Left ventricle myocardium superior (tissue), 1 donor: ENCODE measurements at regions not wholly inside any gene's neighbourhood (a gene's known extent, or its start where the extent isn't known, plus 50 kb on each side); places are given as distances from the start of the nearest gene placed in this dataset.
"Not testable (repeated sequence)": the region's sequence is repeated elsewhere in the genome, so short reads cannot be mapped to it uniquely, and the experiment has no call there.

Experiments
- ATAC-seq: fragments of 200-7000 bp; cut with Tn5 transposase; one replicate; pipeline ENCODE4 v1.9.1; 2020; ENCODE audit warnings: mild to moderate bottlenecking, moderate library complexity
- DNase-seq: peaks from one replicate; pipeline ENCODE4 v3.0.0-alpha.2; 2020
- intact Hi-C: fragments of 100-400 bp; cut with micrococcal nuclease; formaldehyde crosslinking; loops from one replicate; pipeline ENCODE4 v1.11.0; 2022
- donor health status: DM: no; HTN: yes; CAD: no; lungs with severe emphysema.

DNA sequence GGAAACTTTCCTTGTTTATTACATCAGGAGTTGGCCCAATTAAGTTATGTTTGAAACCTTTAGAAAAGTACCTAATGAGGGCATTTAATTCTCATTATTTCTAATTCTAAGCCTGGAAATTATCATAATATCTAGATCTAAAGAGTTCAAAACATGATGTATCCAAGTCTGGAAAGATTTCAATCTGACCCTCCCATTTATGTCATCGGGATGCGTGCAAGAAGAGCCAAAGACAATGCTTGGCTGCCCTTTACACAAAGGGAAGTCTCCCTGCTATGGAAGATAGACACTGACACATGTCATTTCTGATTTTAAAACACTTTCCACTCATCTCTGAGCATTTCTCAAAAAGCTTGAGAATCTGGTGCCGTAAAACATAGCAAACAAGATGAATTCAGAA is 222.4 kb downstream of the ANTXR2 start:
- no peak for DNase-seq
- intact Hi-C loops = no loop called here
- ATAC-seq = no peak

DNA sequence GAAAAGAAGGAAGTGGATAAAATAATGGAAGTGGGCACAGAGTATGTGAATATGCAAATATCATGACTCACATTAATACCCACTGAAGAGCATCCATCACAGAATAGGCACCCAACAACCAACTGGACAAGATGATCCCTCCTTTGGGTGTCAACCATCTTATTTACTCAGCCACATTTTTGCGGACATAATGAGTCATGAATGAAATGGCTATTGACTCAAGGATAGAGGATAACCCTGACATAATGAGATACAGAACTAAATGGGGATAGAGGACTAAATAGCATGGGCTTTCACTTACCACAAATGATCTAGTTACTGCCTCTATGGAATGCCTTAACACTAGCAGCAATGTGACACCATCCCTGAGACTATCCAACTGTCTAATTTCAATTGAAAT is 224.7 kb downstream of the ANTXR2 start:
- DNase-seq (no peak), ATAC-seq (no peak)
- intact Hi-C loops = no loop called here

GRCh38 chr4:79847411-79847810 is 225.6 kb downstream of the ANTXR2 start:
- intact Hi-C loops = no loop called here
- DNase-seq = no peak
- no peak for ATAC-seq

DNA sequence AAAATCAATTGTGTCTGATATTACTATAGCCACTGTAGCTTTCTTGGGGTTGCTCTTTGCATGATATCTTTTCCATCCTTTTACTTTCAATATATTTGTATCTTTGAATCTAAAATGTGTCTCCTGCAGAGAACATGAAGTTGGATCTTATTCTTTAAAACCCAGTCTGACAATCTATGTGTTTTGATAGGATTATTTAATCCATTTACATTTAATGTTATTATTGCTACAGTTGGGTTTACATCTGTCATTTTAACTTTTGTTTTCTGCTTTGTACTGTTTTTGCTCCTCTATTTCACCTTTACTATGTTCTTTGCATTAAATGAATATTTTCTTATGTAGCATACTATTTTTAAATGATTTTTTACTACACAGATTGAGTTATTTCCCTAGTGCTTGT is 230.9 kb downstream of the ANTXR2 start:
- DNase-seq (no peak), ATAC-seq (no peak)
- intact Hi-C loops = no loop called here

DNA sequence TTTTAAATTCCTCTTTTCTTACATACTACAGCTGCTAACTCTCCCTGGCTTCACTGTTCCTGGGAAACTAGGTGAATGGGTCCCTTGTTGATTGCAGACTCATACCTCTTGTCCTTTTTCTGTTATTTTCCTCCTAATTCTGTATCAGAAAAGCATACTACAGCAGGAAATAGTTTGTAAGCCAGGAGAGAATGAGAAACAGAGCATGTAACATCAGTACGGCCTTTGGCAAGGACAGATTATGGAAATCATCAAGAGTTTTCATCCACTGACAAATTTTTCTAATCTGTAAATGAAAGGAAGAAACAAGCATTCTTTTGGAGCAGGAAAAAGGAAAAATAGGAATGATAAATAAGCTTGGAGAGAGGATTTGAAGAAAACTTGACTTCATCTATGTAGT is 239.2 kb downstream of the ANTXR2 start:
- ATAC-seq = no peak
- intact Hi-C loops = no loop called here
- no peak for DNase-seq

DNA sequence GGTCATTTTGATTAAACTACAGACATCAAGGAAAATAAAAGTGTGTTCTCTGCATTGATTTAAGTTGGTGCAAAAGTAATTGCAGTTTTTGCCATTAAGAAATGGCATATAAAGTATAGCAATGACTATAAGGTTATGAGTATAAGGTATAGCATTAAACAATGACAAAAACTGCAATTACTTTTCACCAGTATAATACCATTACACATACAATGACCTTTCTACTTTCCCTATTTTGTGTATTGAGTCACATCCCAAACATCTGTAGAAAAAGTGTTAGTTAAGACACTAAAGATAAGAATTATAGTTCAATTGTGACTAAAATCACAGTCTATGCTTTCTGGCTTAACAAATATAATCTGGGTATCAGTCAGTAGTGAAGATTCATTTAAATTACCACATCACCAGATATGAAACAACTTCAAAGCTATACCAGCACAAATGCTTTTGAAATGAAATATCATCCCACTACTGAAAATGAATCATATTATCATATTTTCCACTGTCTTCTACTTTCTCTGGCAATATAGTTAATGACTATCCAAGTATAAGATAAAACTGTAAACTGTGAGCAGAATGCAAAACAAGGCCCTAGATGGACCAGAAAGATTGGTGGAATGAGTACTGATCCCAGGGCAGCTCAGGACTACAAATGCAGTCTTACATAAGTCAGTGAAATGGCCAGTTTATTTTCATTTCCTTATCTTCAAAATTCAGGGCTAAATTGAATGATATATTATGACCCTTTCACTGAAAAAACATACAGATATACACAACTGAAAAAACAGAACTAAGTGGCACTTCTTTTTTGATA is 241.1 kb downstream of the ANTXR2 start:
- intact Hi-C loops = no loop called here
- ATAC-seq (no peak), DNase-seq (no peak)

- intact Hi-C loops = no loop called here
- DNase-seq = no peak
- ATAC-seq = no peak
Observed at GRCh38 chr4:79831119-79831528, 241.9 kb downstream of the ANTXR2 start.

- DNase-seq (no peak), ATAC-seq (no peak)
- intact Hi-C loops = no loop called here
Observed at GRCh38 chr4:79827283-79827682, 245.7 kb downstream of the ANTXR2 start.

DNA sequence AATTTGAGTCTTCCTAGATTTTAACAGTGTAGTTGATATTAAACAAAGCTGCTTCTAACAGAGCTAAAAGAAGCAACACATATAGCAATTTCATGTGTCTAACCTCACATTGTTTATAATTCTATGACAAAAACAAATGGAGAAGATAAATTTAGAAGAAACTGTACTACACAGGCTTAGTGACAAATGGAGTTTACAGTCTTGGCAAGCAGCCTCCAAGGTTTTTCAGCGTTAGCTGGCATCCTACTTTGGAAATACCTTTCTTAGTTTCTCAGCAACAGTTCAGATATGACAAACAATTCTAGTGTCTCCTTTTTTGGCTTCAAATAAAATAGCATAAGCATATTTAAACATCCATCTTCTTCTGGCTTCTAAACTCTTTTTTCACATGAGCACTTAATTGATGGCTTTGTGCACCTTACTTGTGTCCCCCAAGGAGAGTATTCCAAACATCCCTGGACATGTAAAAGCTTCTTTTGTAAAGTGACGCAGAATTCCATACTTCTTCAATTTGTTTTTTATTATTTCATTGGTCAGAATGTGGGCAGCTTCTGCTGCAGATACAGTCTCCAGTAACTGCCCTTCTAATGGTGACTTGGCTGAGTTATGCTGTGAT is 249.8 kb downstream of the ANTXR2 start:
- ATAC-seq (peak; percentile 68), DNase-seq (no peak)
- intact Hi-C loops = no loop called here

DNA sequence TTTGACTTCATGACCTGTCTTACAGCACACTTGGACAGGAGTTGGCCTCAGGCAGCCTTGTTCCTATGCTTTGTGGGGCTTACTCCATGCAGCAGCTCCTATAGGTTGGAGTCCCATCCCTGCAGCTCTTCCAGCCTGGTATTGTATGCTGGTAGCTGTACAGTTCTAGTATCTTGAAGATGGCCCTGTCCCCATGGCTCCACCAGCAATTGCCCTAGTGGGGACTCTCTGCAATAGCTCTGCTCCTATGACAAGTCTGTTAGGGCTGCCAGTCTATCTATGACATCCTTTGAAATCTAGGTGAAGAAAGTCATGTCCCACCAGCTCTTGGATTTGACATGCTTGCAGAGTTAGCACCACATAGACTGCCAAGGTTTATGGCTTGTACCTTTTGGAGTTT is 252.6 kb downstream of the ANTXR2 start:
- no peak for DNase-seq
- no peak for ATAC-seq
- intact Hi-C loops = no loop called here

- DNase-seq, intact Hi-C loops, ATAC-seq: not testable (repeated sequence)
Observed at GRCh38 chr4:79807933-79808332, 265.1 kb downstream of the ANTXR2 start.

DNA sequence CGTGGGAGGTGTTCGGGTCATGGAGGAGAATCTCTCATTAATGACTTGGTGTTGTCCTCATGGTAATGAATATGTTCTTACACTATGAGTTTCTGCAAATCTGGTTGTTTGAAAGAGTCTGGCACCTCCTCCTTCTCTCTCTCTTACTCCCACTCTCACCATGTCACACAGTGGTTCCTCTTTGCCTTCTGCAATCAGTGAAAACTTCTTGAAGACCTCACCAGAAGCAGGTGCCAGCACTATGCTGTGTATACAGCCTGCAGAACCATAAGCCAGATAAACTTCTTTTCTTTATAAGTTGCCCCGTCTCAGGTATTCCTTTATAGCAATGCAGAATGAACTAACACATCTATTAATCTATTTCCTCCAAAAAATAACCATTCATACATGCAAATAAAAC is 275.0 kb downstream of the ANTXR2 start:
- no peak for DNase-seq
- intact Hi-C loops = no loop called here
- ATAC-seq = no peak

GRCh38 chr4:79796948-79797347 is 276.1 kb downstream of the ANTXR2 start:
- ATAC-seq = no peak
- DNase-seq = no peak
- intact Hi-C loops = no loop called here

- ATAC-seq = no peak
- DNase-seq = no peak
- intact Hi-C loops = no loop called here
Observed at GRCh38 chr4:79788884-79789283, 284.1 kb downstream of the ANTXR2 start.

- intact Hi-C loops = no loop called here
- no peak for ATAC-seq
- DNase-seq = no peak
Observed at GRCh38 chr4:79780129-79780528, 292.9 kb downstream of the ANTXR2 start.

DNA sequence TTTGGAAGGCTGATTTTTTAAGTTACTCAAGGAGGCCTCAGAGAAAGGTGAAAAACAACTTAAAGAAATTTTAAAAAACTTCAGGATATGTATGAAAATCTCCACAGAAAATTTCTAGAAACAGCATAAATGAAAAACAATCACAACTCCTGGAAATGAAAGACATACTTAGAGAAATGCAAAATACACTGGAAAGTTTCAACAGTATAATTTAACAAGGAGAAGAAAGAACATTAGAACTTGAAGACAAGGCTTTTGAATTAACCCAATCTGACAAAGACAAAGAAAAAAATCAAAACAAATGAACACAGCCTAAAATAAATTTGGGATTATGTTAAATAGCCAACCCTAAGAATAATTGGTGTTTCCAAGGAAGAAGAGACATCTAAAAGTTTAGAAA is 300.5 kb downstream of the ANTXR2 start:
- no peak for ATAC-seq
- intact Hi-C loops = no loop called here
- DNase-seq = no peak

DNA sequence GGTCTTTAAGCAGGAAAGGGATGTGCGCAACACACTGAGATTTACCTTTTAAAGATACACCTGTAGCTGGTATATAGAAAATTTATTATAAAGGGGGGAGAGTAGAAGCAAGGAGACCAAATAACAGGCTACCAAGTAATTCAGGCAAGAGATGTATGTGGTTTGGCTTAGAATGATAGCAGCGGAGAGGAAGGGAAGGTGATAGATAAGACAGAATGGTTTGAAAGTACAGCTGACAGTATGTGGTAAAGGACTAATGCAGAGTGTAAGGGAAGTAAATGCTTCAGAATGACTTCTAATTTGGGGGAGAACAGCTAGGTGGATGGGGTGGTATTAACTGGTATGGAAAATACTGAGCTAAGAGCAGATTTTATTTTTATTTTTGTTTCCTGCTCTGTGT is 308.9 kb downstream of the ANTXR2 start:
- no peak for ATAC-seq
- intact Hi-C loops = no loop called here
- DNase-seq = no peak

- intact Hi-C loops = no loop called here
- ATAC-seq (no peak), DNase-seq (no peak)
Observed at GRCh38 chr4:79763486-79764075, 309.4 kb downstream of the ANTXR2 start.

GRCh38 chr4:79759793-79760192 is 313.2 kb downstream of the ANTXR2 start:
- intact Hi-C loops = no loop called here
- DNase-seq (no peak), ATAC-seq (no peak)

- no peak for DNase-seq
- intact Hi-C loops = no loop called here
- ATAC-seq = no peak
Observed at GRCh38 chr4:79757600-79757999, 315.4 kb downstream of the ANTXR2 start.
